D721Med (cell line): ENCODE measurements at regions not wholly inside any gene's neighbourhood (a gene's known extent, or its start where the extent isn't known, plus 50 kb on each side); places are given as distances from the start of the nearest gene placed in this dataset.

Source experiments
- DNase-seq: peaks from one replicate; pipeline ENCODE4 v3.0.0; 2011; ENCODE audit warnings: low spot score; ENCODE audit not compliant: insufficient read length
- FAIRE-seq: peaks from 2 replicates; lab custom pipeline; 2011; peaks lifted over from hg19 to GRCh38; lab: Jason Lieb, UNC
- CTCF ChIP-seq: IDR thresholded peaks from 2 replicates; pipeline ENCODE4 v1.5.1; 2012; ENCODE audit warnings: mild to moderate bottlenecking, control low read depth; ENCODE audit not compliant: insufficient read depth; ENCODE audit errors: missing control alignments

- FAIRE-seq: no peak
- no peak for DNase-seq
- TF ChIP-seq CTCF: no peak
Observed at GRCh38 chr13:72390909-72391308, 336.5 kb downstream of the MZT1 start.

- DNase-seq: no peak
- FAIRE-seq: no peak
Observed at GRCh38 chr13:72386138-72386684, 341.2 kb downstream of the MZT1 start.

GRCh38 chr13:72384879-72385278 is 342.6 kb downstream of the MZT1 start:
- DNase-seq (no peak), FAIRE-seq (no peak)
- no peak for TF ChIP-seq CTCF

More at GRCh38 chr13:72386138-72386684, 341.2 kb downstream of the MZT1 start:
- no peak for TF ChIP-seq CTCF

GRCh38 chr13:72384186-72384823 is 343.1 kb downstream of the MZT1 start:
- no peak for DNase-seq
- TF ChIP-seq CTCF: peak; percentile 12
- FAIRE-seq: peak; percentile 25

- FAIRE-seq (no peak), DNase-seq (no peak)
- TF ChIP-seq CTCF: no peak
Observed at GRCh38 chr13:72383646-72384045, 343.8 kb downstream of the MZT1 start.

- no peak for TF ChIP-seq CTCF
Observed at GRCh38 chr13:72379581-72379980, 347.8 kb downstream of the MZT1 start.

GRCh38 chr13:72368031-72368430 is 359.4 kb downstream of the MZT1 start:
- TF ChIP-seq CTCF: no peak
- FAIRE-seq (no peak), DNase-seq (no peak)

More at GRCh38 chr13:72379581-72379980, 347.8 kb downstream of the MZT1 start:
- no peak for DNase-seq
- FAIRE-seq: no peak
